ENCODE measurements at regions not wholly inside any gene's neighbourhood (a gene's known extent, or its start where the extent isn't known, plus 50 kb on each side); places are given as distances from the start of the nearest gene placed in this dataset. TPM values are rescaled to one million over a fixed set of nuclear protein-coding genes. Genes with fewer than 3 reads are reported as not detected.

- Histone ChIP-seq H3K36me3 (ENCODE audit: insufficient read depth) (no peaks in the 10 kb centered on the region), H3K4me3 (ENCODE audit: low read depth, low read length) (no peak overlapping the region), H3K27ac (ENCODE audit: low read depth) (no peak overlapping the region), H3K4me1 (ENCODE audit: insufficient read depth) (no peaks in the 10 kb centered on the region)
- no peak for DNase-seq (ENCODE audit: extremely low spot score)
- WGBS: 17% methylated on average over 1 of the region's 1 CpG
Measured at GRCh38 chrX:116607776-116608175, 145.0 kb upstream of the CT83 start.

- DNase-seq (ENCODE audit: extremely low spot score): no peak
- Histone ChIP-seq H3K4me3 (ENCODE audit: low read depth, low read length) (no peak overlapping the region), H3K36me3 (ENCODE audit: insufficient read depth) (no peaks in the 10 kb centered on the region), H3K27ac (ENCODE audit: low read depth) (no peak overlapping the region), H3K4me1 (ENCODE audit: insufficient read depth) (no peaks in the 10 kb centered on the region)
- WGBS: 94% methylated on average over 1 of the region's 1 CpG
Measured at GRCh38 chrX:116605576-116605975, 142.8 kb upstream of the CT83 start.

- Histone ChIP-seq H3K27ac (ENCODE audit: low read depth) (no peak overlapping the region), H3K4me3 (ENCODE audit: low read depth, low read length) (no peak overlapping the region), H3K4me1 (ENCODE audit: insufficient read depth) (no peaks in the 10 kb centered on the region), H3K36me3 (ENCODE audit: insufficient read depth) (no peaks in the 10 kb centered on the region)
- DNase-seq (ENCODE audit: extremely low spot score): no peak
- 80% methylated on average over 1 of the region's 1 CpG for WGBS
Measured at GRCh38 chrX:116596010-116596409, 133.2 kb upstream of the CT83 start.

Small RNAs in the stretch of these regions (small RNA-seq; reads per million reads assigned to genes)
- not detected for gene RNU6-1323P

Data from urinary bladder (tissue), 4 donors.